ENCODE measurements at regions not wholly inside any gene's neighbourhood (a gene's known extent, or its start where the extent isn't known, plus 50 kb on each side); places are given as distances from the start of the nearest gene placed in this dataset.

DNA sequence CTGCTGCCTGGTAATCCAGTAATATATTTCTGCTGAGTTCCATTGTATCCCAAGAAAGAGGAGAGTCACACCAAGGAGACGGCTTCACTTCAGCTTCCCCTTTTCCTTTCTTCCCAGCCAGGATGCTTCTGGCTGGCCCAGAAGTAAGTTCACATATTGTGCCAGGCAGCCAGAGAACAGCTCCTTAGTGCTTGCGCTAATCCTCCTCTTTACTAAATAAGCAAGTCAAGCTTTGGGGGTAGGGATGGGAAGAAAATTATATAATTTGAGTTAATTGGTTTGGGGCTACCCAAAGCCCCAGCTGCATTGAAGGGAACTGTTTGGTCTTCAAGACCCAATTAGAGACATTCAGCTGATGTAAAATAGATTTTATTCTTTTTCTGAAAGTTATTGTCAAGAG lies 218.8 kb upstream of the HES1 start:
- TF ChIP-seq, protein P1, sequence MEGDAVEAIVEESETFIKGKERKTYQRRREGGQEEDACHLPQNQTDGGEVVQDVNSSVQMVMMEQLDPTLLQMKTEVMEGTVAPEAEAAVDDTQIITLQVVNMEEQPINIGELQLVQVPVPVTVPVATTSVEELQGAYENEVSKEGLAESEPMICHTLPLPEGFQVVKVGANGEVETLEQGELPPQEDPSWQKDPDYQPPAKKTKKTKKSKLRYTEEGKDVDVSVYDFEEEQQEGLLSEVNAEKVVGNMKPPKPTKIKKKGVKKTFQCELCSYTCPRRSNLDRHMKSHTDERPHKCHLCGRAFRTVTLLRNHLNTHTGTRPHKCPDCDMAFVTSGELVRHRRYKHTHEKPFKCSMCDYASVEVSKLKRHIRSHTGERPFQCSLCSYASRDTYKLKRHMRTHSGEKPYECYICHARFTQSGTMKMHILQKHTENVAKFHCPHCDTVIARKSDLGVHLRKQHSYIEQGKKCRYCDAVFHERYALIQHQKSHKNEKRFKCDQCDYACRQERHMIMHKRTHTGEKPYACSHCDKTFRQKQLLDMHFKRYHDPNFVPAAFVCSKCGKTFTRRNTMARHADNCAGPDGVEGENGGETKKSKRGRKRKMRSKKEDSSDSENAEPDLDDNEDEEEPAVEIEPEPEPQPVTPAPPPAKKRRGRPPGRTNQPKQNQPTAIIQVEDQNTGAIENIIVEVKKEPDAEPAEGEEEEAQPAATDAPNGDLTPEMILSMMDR (IDR thresholded peaks at IDR 0.05; ENCODE audit: borderline replicate concordance, extremely low read depth, low read length, poor library complexity, severe bottlenecking), result no peak
- no peak for TF ChIP-seq EZH2 (IDR thresholded peaks at IDR 0.05; ENCODE audit: borderline replicate concordance, low read depth, low read length, severe bottlenecking)
